ENCODE measurements at regions not wholly inside any gene's neighbourhood (a gene's known extent, or its start where the extent isn't known, plus 50 kb on each side); places are given as distances from the start of the nearest gene placed in this dataset.

DNA sequence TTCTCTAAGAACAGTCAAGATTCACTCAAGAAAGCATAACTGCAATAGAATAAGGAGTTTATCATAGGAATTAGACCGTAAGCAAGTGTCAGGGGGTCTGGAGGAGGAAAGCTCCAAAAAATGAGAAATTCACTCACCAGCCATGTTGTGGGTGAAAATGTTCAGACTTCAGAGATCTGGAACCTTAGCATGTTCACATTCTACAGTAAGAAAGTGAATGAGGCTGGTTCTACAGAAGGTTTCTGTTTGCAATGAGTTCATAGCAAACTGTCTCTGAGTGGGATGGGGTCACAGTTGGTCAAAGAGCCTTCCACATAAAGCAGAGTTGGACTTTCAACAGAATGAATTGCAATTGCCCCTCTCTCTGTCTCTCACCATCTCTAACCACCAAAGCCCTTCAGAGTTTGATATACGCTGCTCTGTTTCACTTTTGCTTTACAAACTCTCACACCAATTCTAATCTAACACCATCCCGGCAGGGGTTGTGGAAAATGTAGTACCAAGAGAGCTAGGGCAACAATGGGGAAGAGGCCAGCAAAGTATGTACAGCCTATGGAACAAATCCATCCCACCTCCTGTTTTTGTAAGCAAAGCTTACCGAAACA lies 581.8 kb upstream of the UBE2E2 start:
- ATAC-seq (ENCODE audit: low read depth in 2 of 2), result no peak
- Mint-ChIP-seq H3K27me3 (no peaks in the 10 kb centered on the region), H3K4me1 (no peaks in the 10 kb centered on the region), H3K4me3 (no peak overlapping the region), H3K36me3 (no peaks in the 10 kb centered on the region), H3K9me3 (peaks cover 0 to 14% (median 5%) of the 10 kb centered on the region in 7 donors), H3K27ac (no peak overlapping the region)
- no peak for DNase-seq

DNA sequence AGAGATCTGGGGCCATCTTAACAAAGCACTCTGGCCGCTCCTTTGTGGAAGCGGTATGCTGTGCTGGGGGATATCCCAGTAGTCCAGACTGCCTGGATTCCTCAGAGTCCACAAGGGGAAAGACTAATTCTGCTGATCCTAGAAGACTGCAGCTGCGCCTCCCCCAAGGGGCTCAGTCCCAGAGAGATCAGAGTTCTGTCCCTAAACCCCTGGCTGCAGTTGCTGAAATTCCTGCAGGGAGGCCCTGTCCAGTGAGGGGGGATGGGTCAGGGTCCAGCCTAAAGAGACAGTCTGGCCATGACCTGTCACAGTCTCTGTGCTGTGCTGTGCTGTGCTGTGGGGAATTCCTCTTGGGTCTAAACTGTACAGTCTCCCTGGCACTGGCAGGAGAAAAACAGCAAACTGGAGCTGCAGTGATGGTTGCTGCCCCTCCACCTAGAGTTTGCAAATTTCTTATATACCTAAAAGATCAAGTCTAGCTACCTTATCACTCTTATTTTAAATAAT lies 575.1 kb upstream of the UBE2E2 start:
- no peaks in the 10 kb centered on the region for H3K36me3 Mint-ChIP-seq
- no peaks in the 10 kb centered on the region for H3K4me1 Mint-ChIP-seq
- no peak overlapping the region for H3K27ac Mint-ChIP-seq
- H3K4me3 Mint-ChIP-seq, result no peak overlapping the region
- DNase-seq (no peak), ATAC-seq (ENCODE audit: low read depth in 2 of 2) (no peak)
- no peaks in the 10 kb centered on the region for H3K27me3 Mint-ChIP-seq
- peaks cover 3 to 22% (median 12%) of the 10 kb centered on the region in 7 donors for H3K9me3 Mint-ChIP-seq

DNA sequence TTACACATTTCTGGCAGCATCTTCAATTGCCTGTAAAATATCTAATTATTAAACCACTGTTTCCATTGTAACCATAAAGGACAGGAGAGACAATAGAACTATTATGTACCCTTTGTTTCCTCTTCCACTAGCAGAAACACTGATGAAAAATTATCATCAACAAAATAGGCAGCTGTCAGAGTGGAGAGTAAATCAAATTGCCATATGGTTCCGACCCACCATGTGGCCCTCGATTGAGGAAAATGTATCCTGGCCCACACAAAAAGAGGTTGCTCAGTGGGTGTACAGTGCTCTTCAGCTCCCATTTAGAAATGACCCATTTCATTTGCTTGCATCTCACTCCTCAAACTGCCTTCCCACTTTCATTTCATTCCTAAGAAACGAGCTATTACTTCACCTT lies 570.6 kb upstream of the UBE2E2 start:
- Mint-ChIP-seq H3K36me3 (no peaks in the 10 kb centered on the region), H3K9me3 (peaks cover 0 to 11% (median 4%) of the 10 kb centered on the region in 7 donors), H3K4me3 (no peak overlapping the region), H3K4me1 (no peaks in the 10 kb centered on the region), H3K27me3 (no peaks in the 10 kb centered on the region), H3K27ac (no peak overlapping the region)
- ATAC-seq (ENCODE audit: low read depth in 2 of 2) (no peak), DNase-seq (no peak)

DNA sequence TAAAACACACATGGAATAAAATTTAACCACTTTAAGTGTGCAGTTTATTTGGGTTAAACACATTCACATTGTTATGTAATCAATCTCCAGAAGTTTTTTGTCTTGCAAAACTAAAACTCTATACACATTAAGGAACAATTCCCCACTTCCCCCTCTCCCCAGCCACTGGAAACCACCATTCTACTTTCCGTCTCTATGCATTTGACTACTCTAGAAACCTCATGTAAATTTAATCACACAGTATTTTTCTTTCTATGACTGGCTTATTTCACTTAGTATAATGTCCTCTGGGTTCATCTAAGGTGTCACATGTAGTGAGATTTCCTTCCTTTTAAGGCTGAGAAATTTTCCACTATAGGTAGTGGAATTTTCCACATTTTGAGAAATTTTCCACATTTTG lies 568.7 kb upstream of the UBE2E2 start:
- Mint-ChIP-seq H3K36me3 (no peaks in the 10 kb centered on the region), H3K27me3 (no peaks in the 10 kb centered on the region), H3K27ac (no peak overlapping the region), H3K4me3 (no peak overlapping the region), H3K4me1 (no peaks in the 10 kb centered on the region), H3K9me3 (peaks cover 4 to 29% (median 15%) of the 10 kb centered on the region in 7 donors)
- ATAC-seq (ENCODE audit: low read depth in 2 of 2) (no peak), DNase-seq (no peak)

DNA sequence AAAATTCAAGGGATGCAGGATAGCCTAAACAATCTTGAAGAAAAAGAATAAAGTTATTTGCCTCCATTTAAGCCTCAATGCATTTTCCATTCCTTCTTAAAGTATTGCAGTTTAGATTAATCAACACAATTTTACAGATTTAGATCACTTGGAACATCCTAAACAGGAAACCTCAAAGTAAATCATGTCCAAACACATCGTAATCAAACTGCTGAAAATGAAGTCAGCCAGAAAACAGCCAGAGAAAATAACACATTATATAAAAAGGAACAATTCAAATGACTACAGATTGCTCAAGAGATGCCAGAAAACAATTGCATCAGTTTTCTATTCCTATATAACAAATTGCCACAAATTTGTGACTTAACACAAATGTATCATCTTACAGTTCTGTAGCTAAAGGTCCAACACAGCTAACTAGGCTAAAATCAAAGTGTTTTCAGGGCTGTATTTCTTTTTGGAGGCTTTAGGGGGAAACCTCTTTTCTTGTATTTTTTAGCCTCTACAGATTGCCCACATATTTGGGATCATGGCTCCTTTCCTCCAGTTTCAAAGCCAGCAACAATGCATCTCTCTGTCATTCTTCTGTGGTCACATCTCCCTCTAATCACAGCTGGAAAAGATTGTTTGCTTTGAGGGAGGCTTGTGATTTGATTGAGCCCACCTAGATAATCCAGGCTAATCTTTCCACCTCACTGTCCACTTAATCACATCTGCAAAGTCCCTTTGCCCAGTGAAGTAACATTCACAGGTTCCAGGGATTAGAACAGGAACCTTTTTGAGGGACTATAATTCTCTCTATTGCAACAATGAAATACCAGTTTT lies 543.3 kb upstream of the UBE2E2 start:
- DNase-seq (no peak), ATAC-seq (ENCODE audit: low read depth in 2 of 2) (no peak)

DNA sequence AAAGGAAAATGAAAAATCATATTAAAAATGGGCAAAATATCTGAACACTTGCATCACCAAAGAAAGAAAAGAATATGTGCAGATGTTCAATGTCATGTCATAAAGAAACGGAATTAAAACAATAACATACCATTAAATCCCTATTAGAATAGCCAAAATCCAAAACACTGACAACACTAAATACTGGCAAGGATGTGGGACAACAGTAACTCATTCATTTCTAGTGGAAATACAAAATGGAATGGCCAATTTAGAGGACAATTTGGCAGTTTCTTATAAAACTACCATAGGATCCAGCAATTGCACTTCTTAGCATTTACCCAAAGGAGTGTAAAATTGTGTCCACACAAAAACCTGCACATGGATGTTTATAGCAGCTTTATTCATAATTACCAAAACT lies 542.5 kb upstream of the UBE2E2 start:
- peaks cover 0 to 6% (median 1%) of the 10 kb centered on the region in 7 donors for H3K9me3 Mint-ChIP-seq
- H3K36me3 Mint-ChIP-seq, result no peaks in the 10 kb centered on the region
- H3K4me1 Mint-ChIP-seq, result no peaks in the 10 kb centered on the region
- DNase-seq (no peak), ATAC-seq (ENCODE audit: low read depth in 2 of 2) (no peak)
- no peak overlapping the region for H3K4me3 Mint-ChIP-seq
- no peak overlapping the region for H3K27ac Mint-ChIP-seq
- peaks cover 0 to 8% (median 0%) of the 10 kb centered on the region in 3 donors for H3K27me3 Mint-ChIP-seq

More for the DNA sequence above, 543.3 kb upstream of the UBE2E2 start:
- Mint-ChIP-seq H3K36me3 (no peaks in the 10 kb centered on the region), H3K4me3 (no peak overlapping the region), H3K9me3 (peaks cover 0 to 14% (median 2%) of the 10 kb centered on the region in 7 donors), H3K27me3 (peaks cover 0 to 8% (median 0%) of the 10 kb centered on the region in 3 donors), H3K4me1 (no peaks in the 10 kb centered on the region), H3K27ac (no peak overlapping the region)

DNA sequence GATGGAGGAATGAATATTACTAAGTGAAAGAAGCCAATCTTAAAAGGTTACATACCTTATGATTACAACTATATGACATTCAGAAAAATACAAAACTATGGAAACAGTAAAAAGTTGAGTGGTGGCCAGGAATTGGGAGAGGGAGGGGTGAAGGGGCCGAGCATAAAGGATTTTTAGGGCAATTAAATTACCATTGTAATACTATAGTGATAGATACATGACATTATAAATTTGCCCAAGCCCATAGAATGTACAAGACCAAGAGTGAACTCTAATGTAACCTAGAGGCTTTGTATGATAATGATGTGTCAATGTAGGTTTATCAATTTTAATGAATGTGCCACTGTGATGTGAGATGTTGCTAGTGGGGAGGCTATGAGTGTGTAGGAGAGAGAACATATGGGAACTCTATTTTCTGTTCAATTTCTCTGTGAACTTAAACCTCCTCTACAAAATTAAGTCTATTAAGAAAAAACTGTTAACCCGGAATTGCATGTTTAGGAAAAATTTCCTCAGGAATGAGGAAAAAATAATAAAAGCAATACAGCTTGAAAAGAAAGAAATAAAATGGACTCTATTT lies 541.9 kb upstream of the UBE2E2 start:
- Mint-ChIP-seq H3K4me1 (no peaks in the 10 kb centered on the region), H3K4me3 (no peak overlapping the region), H3K9me3 (peaks cover 0 to 4% (median 0%) of the 10 kb centered on the region in 7 donors), H3K27ac (no peak overlapping the region), H3K27me3 (peaks cover 0 to 2% (median 0%) of the 10 kb centered on the region in 3 donors), H3K36me3 (no peaks in the 10 kb centered on the region)
- no peak for ATAC-seq (ENCODE audit: low read depth in 2 of 2)
- no peak for DNase-seq

DNA sequence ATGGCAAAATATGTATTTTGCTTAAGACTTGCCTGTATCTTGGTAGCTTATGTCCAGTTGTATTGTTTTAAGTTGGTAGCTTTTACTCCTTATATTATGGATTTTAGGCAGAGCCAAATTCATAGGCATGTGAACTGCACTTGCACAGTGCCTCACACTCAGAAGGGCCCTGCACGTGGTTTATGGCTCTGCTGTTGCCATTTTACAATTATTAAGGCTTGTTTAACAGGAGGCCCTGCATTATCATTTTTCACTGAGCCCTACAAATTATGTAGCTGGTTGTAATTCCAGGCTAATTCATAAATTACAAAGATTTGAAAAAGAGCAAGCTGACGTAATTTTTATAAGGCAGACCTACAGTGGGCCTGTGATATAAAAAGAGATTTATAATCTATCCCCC lies 537.6 kb upstream of the UBE2E2 start:
- no peak overlapping the region for H3K27ac Mint-ChIP-seq
- no peaks in the 10 kb centered on the region for H3K36me3 Mint-ChIP-seq
- no peaks in the 10 kb centered on the region for H3K27me3 Mint-ChIP-seq
- ATAC-seq (ENCODE audit: low read depth in 2 of 2) (no peak), DNase-seq (no peak)
- no peaks in the 10 kb centered on the region for H3K4me1 Mint-ChIP-seq
- H3K4me3 Mint-ChIP-seq, result no peak overlapping the region
- H3K9me3 Mint-ChIP-seq, result no peaks in the 10 kb centered on the region

DNA sequence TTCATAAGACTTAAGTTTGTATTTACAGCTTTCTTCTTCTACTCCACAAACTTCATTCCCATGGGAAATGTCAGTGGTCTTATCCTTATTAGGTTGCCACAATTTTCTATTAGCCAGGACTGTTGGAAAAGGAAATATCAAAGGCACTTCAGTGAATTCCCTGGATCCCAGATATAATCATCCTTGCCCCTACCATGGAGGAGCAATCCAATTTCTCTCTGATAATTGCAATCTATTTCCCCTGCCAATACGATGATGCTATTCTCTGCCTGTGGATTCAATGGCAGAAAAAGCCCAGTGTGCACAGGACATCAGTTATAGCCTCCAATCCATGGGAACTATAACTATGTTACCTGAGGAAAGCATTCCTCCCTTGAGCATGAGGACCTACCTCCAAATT lies 536.4 kb upstream of the UBE2E2 start:
- Mint-ChIP-seq H3K27me3 (no peaks in the 10 kb centered on the region), H3K9me3 (no peaks in the 10 kb centered on the region), H3K27ac (no peak overlapping the region), H3K36me3 (no peaks in the 10 kb centered on the region), H3K4me1 (no peaks in the 10 kb centered on the region), H3K4me3 (no peak overlapping the region)
- DNase-seq (no peak), ATAC-seq (ENCODE audit: low read depth in 2 of 2) (no peak)

DNA sequence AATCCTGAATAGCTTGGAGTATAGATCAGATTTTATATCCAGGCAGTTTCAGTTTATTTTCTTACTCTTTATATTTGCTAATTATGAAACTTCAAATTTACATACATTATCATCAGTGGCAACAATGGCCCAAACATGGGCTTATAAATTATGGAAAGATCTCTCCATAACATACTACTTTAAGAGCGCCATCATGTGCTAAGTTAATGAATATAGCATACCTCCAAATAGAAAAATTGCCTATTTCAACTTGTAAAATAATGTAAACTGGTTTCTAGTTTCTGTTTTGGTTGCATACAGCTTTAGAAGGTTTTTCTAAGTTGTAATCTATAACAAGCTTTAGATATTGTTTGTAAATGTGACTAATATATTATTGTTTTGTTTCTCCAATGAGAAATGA lies 531.3 kb upstream of the UBE2E2 start:
- H3K27ac Mint-ChIP-seq, result no peak overlapping the region
- ATAC-seq (ENCODE audit: low read depth in 2 of 2) (no peak), DNase-seq (no peak)
- no peaks in the 10 kb centered on the region for H3K4me1 Mint-ChIP-seq
- no peaks in the 10 kb centered on the region for H3K27me3 Mint-ChIP-seq
- no peak overlapping the region for H3K4me3 Mint-ChIP-seq
- no peaks in the 10 kb centered on the region for H3K36me3 Mint-ChIP-seq
- peaks cover 0 to 2% (median 0%) of the 10 kb centered on the region in 7 donors for H3K9me3 Mint-ChIP-seq

DNA sequence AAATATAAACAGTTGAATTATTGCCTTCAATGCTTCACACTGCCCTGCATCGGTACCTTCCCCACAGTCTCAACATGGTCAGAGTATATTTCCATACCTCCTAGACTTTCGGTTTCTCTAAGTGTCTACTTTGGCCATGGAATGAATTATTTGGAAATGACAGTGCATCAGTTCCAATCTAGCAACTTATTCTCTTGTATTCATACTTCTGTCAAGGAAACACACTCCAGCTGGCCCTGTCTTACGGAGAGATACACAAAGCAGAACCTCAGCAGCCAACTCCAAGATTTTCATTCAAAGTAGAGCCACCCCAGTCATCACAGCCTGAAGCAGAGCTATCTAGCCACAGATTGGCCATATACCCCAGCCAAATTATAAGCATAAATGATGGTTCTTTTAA lies 518.4 kb upstream of the UBE2E2 start:
- no peak overlapping the region for H3K4me3 Mint-ChIP-seq
- no peak for ATAC-seq (ENCODE audit: low read depth in 2 of 2)

DNA sequence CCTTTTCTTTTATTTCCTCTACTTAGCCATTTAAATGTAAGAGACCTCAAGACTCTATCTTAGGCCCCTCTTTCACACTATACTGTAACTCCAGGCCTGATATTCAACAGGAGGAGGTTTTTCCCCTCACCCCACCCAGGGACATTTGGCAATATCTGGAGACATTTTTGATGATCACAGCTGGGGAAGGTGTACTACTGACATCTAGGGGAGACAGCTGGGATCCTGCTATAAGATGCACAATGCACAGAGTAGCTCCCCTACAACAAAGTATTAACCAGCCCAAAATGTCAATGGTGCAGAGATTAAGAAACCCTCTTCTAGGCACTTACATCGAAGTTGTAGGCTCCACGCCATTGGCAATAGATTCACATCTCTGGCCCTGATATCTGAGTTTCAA lies 517.5 kb upstream of the UBE2E2 start:
- DNase-seq (no peak), ATAC-seq (ENCODE audit: low read depth in 2 of 2) (no peak)
- H3K27me3 Mint-ChIP-seq, result peaks cover 0 to 11% (median 9%) of the 10 kb centered on the region in 3 donors
- H3K4me3 Mint-ChIP-seq, result no peak overlapping the region
- H3K27ac Mint-ChIP-seq, result no peak overlapping the region
- no peaks in the 10 kb centered on the region for H3K36me3 Mint-ChIP-seq
- peaks cover 0 to 6% (median 2%) of the 10 kb centered on the region in 7 donors for H3K9me3 Mint-ChIP-seq
- H3K4me1 Mint-ChIP-seq, result no peaks in the 10 kb centered on the region

More for the DNA sequence above, 518.4 kb upstream of the UBE2E2 start:
- H3K9me3 Mint-ChIP-seq, result peaks cover 0 to 6% (median 2%) of the 10 kb centered on the region in 7 donors
- no peaks in the 10 kb centered on the region for H3K4me1 Mint-ChIP-seq
- H3K27ac Mint-ChIP-seq, result no peak overlapping the region
- no peaks in the 10 kb centered on the region for H3K36me3 Mint-ChIP-seq
- H3K27me3 Mint-ChIP-seq, result peaks cover 0 to 17% (median 13%) of the 10 kb centered on the region in 3 donors
- DNase-seq, result no peak

DNA sequence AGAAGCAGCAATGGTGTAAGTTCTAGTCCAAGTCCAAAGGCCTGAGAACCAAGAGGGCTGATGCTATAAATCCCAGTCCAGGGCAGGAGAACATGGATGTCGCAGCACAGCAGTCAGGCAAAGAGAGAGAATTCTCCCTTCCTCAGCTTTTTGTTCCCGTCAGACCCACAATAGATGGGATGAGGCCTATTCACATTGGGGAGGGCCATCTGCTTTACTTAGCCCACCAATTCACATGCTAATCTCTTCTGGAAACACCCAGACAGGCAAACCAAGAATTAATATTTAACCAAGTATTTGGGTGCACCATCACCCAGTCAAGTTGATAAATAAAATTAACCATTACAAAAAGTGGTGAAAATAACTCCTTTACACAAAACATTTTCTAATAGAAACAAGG lies 511.7 kb upstream of the UBE2E2 start:
- Mint-ChIP-seq H3K4me3 (no peak overlapping the region), H3K36me3 (no peaks in the 10 kb centered on the region), H3K4me1 (no peaks in the 10 kb centered on the region), H3K27me3 (no peaks in the 10 kb centered on the region), H3K9me3 (peaks cover 0 to 6% (median 2%) of the 10 kb centered on the region in 7 donors), H3K27ac (no peak overlapping the region)
- ATAC-seq (ENCODE audit: low read depth in 2 of 2) (no peak), DNase-seq (no peak)
